Testis (tissue), 2 donors: ENCODE measurements at regions not wholly inside any gene's neighbourhood (a gene's known extent, or its start where the extent isn't known, plus 50 kb on each side); places are given as distances from the start of the nearest gene placed in this dataset.

Source experiments
- DNase-seq: peaks from one replicate; pipeline ENCODE4 v3.0.0-alpha.2; 2019
- H3K27ac ChIP-seq, 2 donors: fragments of 200-600 bp; sonication (generic); one replicate each; pipeline ENCODE4 v1.5.1; 2019
- H3K27me3 ChIP-seq: fragments of 200-600 bp; sonication (generic); one replicate; pipeline ENCODE4 v1.5.1; 2019
- H3K36me3 ChIP-seq: fragments of 200-600 bp; sonication (generic); one replicate; pipeline ENCODE4 v1.5.1; 2017; ENCODE audit warnings: low read depth; ENCODE audit errors: missing control alignments
- H3K4me1 ChIP-seq: fragments of 200-600 bp; sonication (generic); one replicate; pipeline ENCODE4 v1.5.1; 2019
- H3K4me3 ChIP-seq, 2 donors: fragments of 200-600 bp; sonication (generic); one replicate each; pipeline ENCODE4 v1.5.1; 2017 to 2019
- H3K9me3 ChIP-seq: fragments of 200-600 bp; sonication (generic); one replicate; pipeline ENCODE4 v1.5.1; 2017
- POLR2A ChIP-seq: fragments of 450-650 bp; IDR thresholded peaks from one replicate; pipeline ENCODE4 v1.6.1; 2017; ENCODE audit warnings: antibody characterized with exemption, mild to moderate bottlenecking, moderate library complexity
- WGBS, 2 donors: methylation state at CpG; one replicate each; pipeline ENCODE4 v1.1.5; 2018; 5-methylcytosine and 5-hydroxymethylcytosine counted together
- intact Hi-C: fragments of 100-400 bp; cut with DNase I; formaldehyde crosslinking; loops from one replicate; pipeline ENCODE4 v1.15.1; 2023; ENCODE audit warnings: low total_unique reads
- TF ChIP-seq, protein P1 (sequence below), 3 experiments: fragments of 450-650 bp in 2 of 3; fragments of 200-600 bp in 1 of 3; sonication (generic) in 1 of 3; IDR thresholded peaks; one replicate each; pipeline ENCODE4 v1.5.1; 2016 to 2019; ENCODE audit warnings: antibody characterized with exemption in 3 of 3, mild to moderate bottlenecking in 2 of 3, moderate library complexity in 1 of 3

DNA sequence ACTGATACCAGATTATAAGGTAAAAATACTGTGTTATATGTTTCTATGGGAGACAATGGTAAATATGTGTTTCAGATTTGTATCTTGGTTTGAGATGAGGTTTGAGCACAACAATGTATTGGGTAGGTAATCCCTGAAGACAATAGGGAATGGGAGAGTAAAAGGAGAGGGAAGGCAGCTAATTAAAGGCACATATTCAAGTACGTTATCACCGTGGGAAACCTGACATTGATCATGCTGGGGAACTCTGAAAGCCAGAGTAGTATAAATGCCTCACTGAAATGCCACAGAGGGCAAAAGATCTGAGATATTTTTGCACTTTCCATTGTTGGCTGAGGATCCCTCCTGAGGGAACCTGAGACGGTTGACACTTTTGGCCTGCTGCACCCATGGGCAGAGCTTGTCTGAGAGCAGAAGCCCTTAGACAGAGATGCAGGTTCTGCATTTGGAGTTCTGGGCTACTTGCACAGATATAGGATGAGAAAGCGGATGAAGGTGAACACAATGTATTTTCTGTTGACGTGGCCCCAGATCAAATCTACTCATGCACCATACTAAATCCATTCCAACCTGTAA, 506.7 kb downstream of the PCDH18 start:
- DNase-seq = no peak
- 82 to 83% methylated on average over 5 of the region's 5 CpGs for WGBS, 2 donors
- H3K9me3 ChIP-seq = no peaks in the 10 kb centered on the region
- no peaks in the 10 kb centered on the region for H3K36me3 ChIP-seq
- H3K4me1 ChIP-seq = no peaks in the 10 kb centered on the region
- no peaks in the 10 kb centered on the region for H3K27me3 ChIP-seq
- H3K4me3 ChIP-seq = no peak overlapping the region
- intact Hi-C loops = no loop called here
- H3K27ac ChIP-seq = no peak overlapping the region
- TF ChIP-seq POLR2A = no peak
- TF ChIP-seq, protein P1, sequence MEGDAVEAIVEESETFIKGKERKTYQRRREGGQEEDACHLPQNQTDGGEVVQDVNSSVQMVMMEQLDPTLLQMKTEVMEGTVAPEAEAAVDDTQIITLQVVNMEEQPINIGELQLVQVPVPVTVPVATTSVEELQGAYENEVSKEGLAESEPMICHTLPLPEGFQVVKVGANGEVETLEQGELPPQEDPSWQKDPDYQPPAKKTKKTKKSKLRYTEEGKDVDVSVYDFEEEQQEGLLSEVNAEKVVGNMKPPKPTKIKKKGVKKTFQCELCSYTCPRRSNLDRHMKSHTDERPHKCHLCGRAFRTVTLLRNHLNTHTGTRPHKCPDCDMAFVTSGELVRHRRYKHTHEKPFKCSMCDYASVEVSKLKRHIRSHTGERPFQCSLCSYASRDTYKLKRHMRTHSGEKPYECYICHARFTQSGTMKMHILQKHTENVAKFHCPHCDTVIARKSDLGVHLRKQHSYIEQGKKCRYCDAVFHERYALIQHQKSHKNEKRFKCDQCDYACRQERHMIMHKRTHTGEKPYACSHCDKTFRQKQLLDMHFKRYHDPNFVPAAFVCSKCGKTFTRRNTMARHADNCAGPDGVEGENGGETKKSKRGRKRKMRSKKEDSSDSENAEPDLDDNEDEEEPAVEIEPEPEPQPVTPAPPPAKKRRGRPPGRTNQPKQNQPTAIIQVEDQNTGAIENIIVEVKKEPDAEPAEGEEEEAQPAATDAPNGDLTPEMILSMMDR (IDR thresholded peaks at IDR 0.05) = no peak

DNA sequence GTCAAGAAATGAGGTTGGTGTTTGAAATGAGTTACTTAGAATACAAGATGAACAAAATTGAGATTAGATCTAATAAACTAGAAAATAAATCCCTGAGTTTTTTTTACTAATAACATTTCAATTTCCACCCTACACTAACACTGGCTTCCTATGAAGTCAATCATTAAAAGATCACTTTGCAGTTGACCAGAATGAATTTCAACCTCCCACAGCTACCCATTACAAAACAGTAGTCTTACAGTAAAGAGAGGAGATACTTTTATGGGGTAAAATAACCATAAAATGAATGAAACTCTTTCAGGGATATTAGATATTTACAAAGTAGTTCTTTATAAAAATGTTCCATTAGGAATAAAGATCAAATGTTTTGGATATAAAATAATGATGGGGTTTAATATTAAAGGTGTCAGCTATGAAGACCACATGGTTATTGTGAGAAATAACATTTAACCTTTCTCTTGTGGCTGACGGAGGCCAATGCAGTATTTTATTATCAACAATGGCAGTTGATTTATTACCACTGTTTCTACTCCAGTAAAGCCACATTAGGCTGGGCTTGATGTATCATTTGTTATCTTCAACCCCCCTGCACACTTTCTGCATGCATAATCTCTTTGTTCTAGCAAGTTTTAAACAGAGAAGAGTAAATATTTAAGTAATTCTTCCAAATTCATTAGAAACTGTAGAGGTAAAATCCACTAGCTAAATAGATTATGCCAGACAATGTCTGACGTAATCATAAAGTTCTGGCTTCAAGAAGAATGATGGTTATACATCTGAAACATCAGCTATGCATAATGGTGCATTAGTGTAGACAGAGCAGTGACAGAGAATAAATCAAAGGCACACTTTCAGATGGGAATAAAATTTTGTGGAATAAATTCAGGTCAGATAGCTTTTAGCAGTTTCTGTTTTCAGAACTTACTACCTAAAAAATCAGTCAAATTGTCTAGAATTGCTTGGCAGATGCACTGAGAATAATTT, 516.6 kb downstream of the PCDH18 start:
- H3K9me3 ChIP-seq = no peaks in the 10 kb centered on the region
- 47 to 55% methylated on average over 2 of the region's 2 CpGs for WGBS, 2 donors
- no peaks in the 10 kb centered on the region for H3K36me3 ChIP-seq
- TF ChIP-seq POLR2A = no peak
- TF ChIP-seq, protein P1 (IDR thresholded peaks at IDR 0.05) = no peak
- H3K27me3 ChIP-seq = no peaks in the 10 kb centered on the region
- intact Hi-C loops = no loop called here
- no peak overlapping the region for H3K4me3 ChIP-seq
- H3K27ac ChIP-seq = no peak overlapping the region
- DNase-seq = no peak
- no peaks in the 10 kb centered on the region for H3K4me1 ChIP-seq

DNA sequence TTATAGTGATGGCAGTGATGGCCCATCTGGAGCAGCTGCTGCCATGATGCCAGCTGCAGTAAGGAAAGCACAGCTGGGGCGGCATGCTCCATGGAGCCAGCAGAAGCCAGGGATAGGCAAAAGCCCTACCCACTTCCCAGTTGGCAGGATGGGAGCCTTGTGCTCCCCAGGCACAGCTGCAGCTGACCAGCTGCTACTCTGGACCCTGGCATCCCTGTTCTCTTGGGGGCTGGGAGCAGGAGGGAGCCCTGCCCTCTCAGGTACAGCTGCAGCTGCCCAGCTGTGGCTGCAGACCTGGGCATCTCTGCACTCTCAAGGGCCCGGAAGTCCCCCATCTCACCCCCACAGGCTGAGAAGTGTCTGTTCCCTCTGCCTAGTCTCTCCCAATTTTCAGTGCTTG, 531.9 kb downstream of the PCDH18 start:
- Histone ChIP-seq H3K9me3 (no peaks in the 10 kb centered on the region), H3K27ac (no peak overlapping the region), H3K27me3 (no peaks in the 10 kb centered on the region), H3K4me3 (no peak overlapping the region), H3K36me3 (no peaks in the 10 kb centered on the region), H3K4me1 (no peaks in the 10 kb centered on the region)
- TF ChIP-seq, protein P1 (IDR thresholded peaks at IDR 0.05) = no peak
- TF ChIP-seq POLR2A = no peak
- no peak for DNase-seq
- intact Hi-C loops = no loop called here
- 79 to 80% methylated on average over 1 to 2 of the region's 2 CpGs for WGBS, 2 donors

DNA sequence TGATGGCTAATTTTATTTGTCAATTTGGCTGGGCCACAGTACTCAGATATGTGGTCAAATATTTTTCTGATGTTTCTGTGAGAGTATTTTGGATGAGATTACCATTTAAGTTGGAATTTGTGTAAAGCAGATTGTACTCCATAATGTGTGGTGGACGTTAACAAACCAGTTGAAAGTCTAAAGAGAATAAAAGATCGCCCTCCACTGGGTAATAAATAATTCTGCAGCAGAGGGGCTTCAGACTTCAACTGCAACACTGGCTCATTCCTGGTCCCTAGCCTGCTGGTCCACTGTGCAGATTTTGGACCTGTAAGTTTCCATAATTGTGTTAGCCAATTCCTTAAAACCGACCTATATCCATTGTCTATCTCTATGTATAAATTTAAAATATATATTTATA, 540.3 kb downstream of the PCDH18 start:
- no peaks in the 10 kb centered on the region for H3K9me3 ChIP-seq
- 55 to 63% methylated on average over 3 of the region's 3 CpGs for WGBS, 2 donors
- no peaks in the 10 kb centered on the region for H3K36me3 ChIP-seq
- no peak overlapping the region for H3K4me3 ChIP-seq
- no peak for DNase-seq
- no peaks in the 10 kb centered on the region for H3K4me1 ChIP-seq
- TF ChIP-seq POLR2A = no peak
- TF ChIP-seq, protein P1 (IDR thresholded peaks at IDR 0.05) = no peak
- H3K27me3 ChIP-seq = no peaks in the 10 kb centered on the region
- intact Hi-C loops = no loop called here
- H3K27ac ChIP-seq = no peak overlapping the region
